Activated CD8-positive, alpha-beta T cell treated with anti-CD3 and anti-CD28 coated beads for 36 hours (primary cell): ENCODE measurements at regions not wholly inside any gene's neighbourhood (a gene's known extent, or its start where the extent isn't known, plus 50 kb on each side); places are given as distances from the start of the nearest gene placed in this dataset.

Experiments
- ATAC-seq: fragments of 200-7000 bp; cut with Tn5 transposase; one replicate; pipeline ENCODE4 v1.10.0; 2021; ENCODE audit warnings: mild to moderate bottlenecking, moderate library complexity
- CTCF ChIA-PET: fragments of 350-600 bp; sonication (Branson Sonifier 250); formaldehyde crosslinking; loops from one replicate; lab custom pipeline; 2021; ENCODE audit warnings: antibody characterized with exemption; lab: Charles Lee
- POLR2A ChIA-PET: fragments of 350-600 bp; sonication (Branson Sonifier 250); formaldehyde crosslinking; loops from one replicate; lab custom pipeline; 2021; ENCODE audit warnings: antibody characterized with exemption; lab: Charles Lee
- DNase-seq: peaks from one replicate; pipeline ENCODE4 v3.0.0-alpha.2; 2020
- H3K27ac Mint-ChIP-seq: one replicate; pipeline ENCODE4 v1.8.0; 2021; ENCODE audit warnings: mild to moderate bottlenecking, mixed read lengths
- H3K27me3 Mint-ChIP-seq: one replicate; pipeline ENCODE4 v1.8.0; 2021; ENCODE audit warnings: mixed read lengths
- H3K36me3 Mint-ChIP-seq: one replicate; pipeline ENCODE4 v1.8.0; 2021; ENCODE audit warnings: low read depth, mixed read lengths
- H3K4me1 Mint-ChIP-seq: one replicate; pipeline ENCODE4 v1.8.0; 2021; ENCODE audit warnings: low read depth, mixed read lengths
- H3K4me3 Mint-ChIP-seq: one replicate; pipeline ENCODE4 v1.8.0; 2021; ENCODE audit warnings: mild to moderate bottlenecking, moderate library complexity, mixed read lengths
- H3K9me3 Mint-ChIP-seq: one replicate; pipeline ENCODE4 v1.8.0; 2021; ENCODE audit warnings: mixed read lengths
- CTCF ChIP-seq: fragments of 200-600 bp; IDR thresholded peaks from one replicate; pipeline ENCODE4 v1.8.0; 2022; ENCODE audit warnings: antibody characterized with exemption, mild to moderate bottlenecking
- intact Hi-C: fragments of 100-400 bp; cut with micrococcal nuclease; formaldehyde crosslinking; loops from one replicate; pipeline ENCODE4 v1.10.0; 2022

GRCh38 chr2:128805918-128806317 lies 487.2 kb upstream of the HS6ST1 start:
- Mint-ChIP-seq H3K9me3 (peaks cover 8% of the 10 kb centered on the region), H3K4me1 (no peaks in the 10 kb centered on the region), H3K27me3 (no peaks in the 10 kb centered on the region), H3K27ac (no peak overlapping the region), H3K36me3 (no peaks in the 10 kb centered on the region), H3K4me3 (no peak overlapping the region)
- intact Hi-C loops, result no loop called here
- no peak for TF ChIP-seq CTCF
- ATAC-seq (no peak), DNase-seq (no peak)
- POLR2A ChIA-PET, result no interaction called here
- CTCF ChIA-PET, result no interaction called here

- ChIA-PET CTCF (no interaction called here), POLR2A (interaction anchor here (0.7 kb wide), 1 partner anchor 807 kb away, joined by 4 read pairs; no protein-coding TSS in a partner anchor)
- TF ChIP-seq CTCF, result no peak
- no peaks in the 10 kb centered on the region for H3K36me3 Mint-ChIP-seq
- ATAC-seq, result no peak
- no peak overlapping the region for H3K4me3 Mint-ChIP-seq
- no peaks in the 10 kb centered on the region for H3K4me1 Mint-ChIP-seq
- intact Hi-C loops, result no loop called here
- no peak for DNase-seq
- H3K27ac Mint-ChIP-seq, result no peak overlapping the region
- peaks cover 9% of the 10 kb centered on the region for H3K9me3 Mint-ChIP-seq
- no peaks in the 10 kb centered on the region for H3K27me3 Mint-ChIP-seq
These were observed 488.6 kb upstream of the HS6ST1 start for GRCh38 chr2:128807317-128807716.

DNA sequence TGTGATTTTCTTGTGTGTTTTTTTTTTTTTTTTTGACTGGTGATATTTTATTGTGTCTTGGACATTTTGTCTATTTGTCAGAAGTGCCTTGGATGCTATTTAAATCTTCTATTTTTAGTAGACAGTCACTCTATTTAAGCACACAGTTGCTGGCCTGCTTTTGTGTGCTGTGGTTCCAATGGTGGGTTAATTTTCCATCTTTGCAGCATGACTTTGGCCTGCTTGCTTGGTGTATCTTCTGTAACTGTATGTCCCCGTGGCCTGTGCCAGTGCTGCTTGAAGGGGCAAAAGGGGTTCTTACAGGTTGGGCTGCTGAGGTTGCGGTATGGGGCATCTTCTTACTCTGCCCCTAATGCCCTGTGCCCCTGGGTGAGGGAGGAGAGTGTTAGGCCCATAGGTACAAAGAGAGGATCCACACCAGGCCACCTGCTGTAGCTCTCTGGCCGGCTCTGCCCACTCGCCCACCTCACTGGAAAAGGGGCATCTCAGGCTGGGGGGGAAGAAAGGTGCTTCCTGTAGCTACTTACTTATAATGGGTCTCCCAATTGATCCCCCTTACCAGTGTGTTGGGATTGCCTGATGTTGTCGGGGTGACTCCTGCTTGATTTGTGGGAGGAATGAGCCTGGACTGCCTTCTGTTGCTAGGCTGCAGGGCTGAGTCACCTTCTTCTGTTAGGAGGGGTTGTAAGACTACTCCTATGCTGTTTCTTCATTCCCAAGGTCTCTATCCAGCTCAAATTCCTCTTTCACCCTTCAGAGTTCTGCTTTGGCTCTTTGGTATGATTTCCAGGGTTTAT lies 490.0 kb upstream of the HS6ST1 start:
- Mint-ChIP-seq H3K9me3 (peaks cover 9% of the 10 kb centered on the region), H3K4me1 (no peaks in the 10 kb centered on the region), H3K27ac (no peak overlapping the region), H3K36me3 (no peaks in the 10 kb centered on the region), H3K4me3 (no peak overlapping the region), H3K27me3 (no peaks in the 10 kb centered on the region)
- ChIA-PET POLR2A (no interaction called here), CTCF (no interaction called here)
- no peak for TF ChIP-seq CTCF
- ATAC-seq, result no peak
- no peak for DNase-seq
- intact Hi-C loops, result no loop called here

- TF ChIP-seq CTCF, result no peak
- no peaks in the 10 kb centered on the region for H3K4me1 Mint-ChIP-seq
- ChIA-PET POLR2A (no interaction called here), CTCF (no interaction called here)
- peaks cover 9% of the 10 kb centered on the region for H3K9me3 Mint-ChIP-seq
- no peak overlapping the region for H3K27ac Mint-ChIP-seq
- no peak overlapping the region for H3K4me3 Mint-ChIP-seq
- ATAC-seq (no peak), DNase-seq (no peak)
- no peaks in the 10 kb centered on the region for H3K36me3 Mint-ChIP-seq
- intact Hi-C loops, result no loop called here
- no peaks in the 10 kb centered on the region for H3K27me3 Mint-ChIP-seq
These were observed 490.6 kb upstream of the HS6ST1 start for GRCh38 chr2:128809259-128809636.

- no peaks in the 10 kb centered on the region for H3K4me1 Mint-ChIP-seq
- intact Hi-C loops, result no loop called here
- ChIA-PET POLR2A (no interaction called here), CTCF (no interaction called here)
- no peak for DNase-seq
- peaks cover 9% of the 10 kb centered on the region for H3K9me3 Mint-ChIP-seq
- no peak overlapping the region for H3K4me3 Mint-ChIP-seq
- no peak for TF ChIP-seq CTCF
- ATAC-seq, result no peak
- no peaks in the 10 kb centered on the region for H3K27me3 Mint-ChIP-seq
- no peak overlapping the region for H3K27ac Mint-ChIP-seq
- no peaks in the 10 kb centered on the region for H3K36me3 Mint-ChIP-seq
These were observed 491.2 kb upstream of the HS6ST1 start for GRCh38 chr2:128809880-128810279.
